PC-3 (cell line): ENCODE measurements at regions not wholly inside any gene's neighbourhood (a gene's known extent, or its start where the extent isn't known, plus 50 kb on each side); places are given as distances from the start of the nearest gene placed in this dataset.

ENCODE experiments used
- ATAC-seq: fragments of 200-7000 bp; cut with Tn5 transposase; 2 replicates; pipeline ENCODE4 v1.9.1; 2020; ENCODE audit warnings: mild to moderate bottlenecking, moderate library complexity
- BruUV-seq: library from RNA; stranded (reverse); fragments of 400-500 nt; replicated peaks from 2 replicates; lab custom pipeline; 2021; lab: Mats Ljungman, UMichigan
- CTCF ChIA-PET: fragments of 300-600 bp; sonication (Branson Sonifier 250); formaldehyde crosslinking; loops from one replicate; lab custom pipeline; 2022; ENCODE audit warnings: antibody characterized with exemption; lab: Charles Lee
- POLR2A ChIA-PET: fragments of 300-600 bp; sonication (Branson Sonifier 250); formaldehyde crosslinking; loops from one replicate; lab custom pipeline; 2022; ENCODE audit warnings: antibody characterized with exemption; ENCODE audit not compliant: unreplicated experiment; lab: Charles Lee
- DNase-seq: peaks from one replicate; pipeline ENCODE4 v3.0.0-alpha.2; 2015
- H2AFZ ChIP-seq: fragments of 300-600 bp; sonication (generic); 2 replicates; pipeline ENCODE4 v1.6.0; 2016; ENCODE audit warnings: antibody characterized with exemption, low read length
- H3F3A ChIP-seq: fragments of 300-600 bp; sonication (generic); one replicate; pipeline ENCODE4 v1.6.0; 2017; ENCODE audit warnings: antibody characterized with exemption, low read length, control low read depth, mild to moderate bottlenecking; ENCODE audit not compliant: unreplicated experiment
- H3K27ac ChIP-seq: fragments of 300-600 bp; sonication (generic); 2 replicates; pipeline ENCODE4 v1.5.1; 2016; ENCODE audit warnings: mild to moderate bottlenecking, low read length
- H3K27me3 ChIP-seq: fragments of 300-600 bp; sonication (generic); 2 replicates; pipeline ENCODE4 v1.6.1; 2016; ENCODE audit warnings: low read length, mixed read lengths
- H3K36me3 ChIP-seq: fragments of 300-600 bp; sonication (generic); 2 replicates; pipeline ENCODE4 v1.6.1; 2016; ENCODE audit warnings: low read depth, mixed run types, low read length, mixed read lengths
- H3K4me1 ChIP-seq: fragments of 300-600 bp; sonication (generic); 2 replicates; pipeline ENCODE4 v1.5.1; 2016; ENCODE audit warnings: low read length; ENCODE audit not compliant: insufficient read depth
- H3K4me2 ChIP-seq: fragments of 300-600 bp; sonication (generic); 2 replicates; pipeline ENCODE4 v1.6.0; 2016; ENCODE audit warnings: low read length
- H3K4me3 ChIP-seq: fragments of 300-600 bp; sonication (generic); 2 replicates; pipeline ENCODE4 v1.5.1; 2016; ENCODE audit warnings: mild to moderate bottlenecking, low read length, mixed read lengths
- H3K79me2 ChIP-seq: fragments of 300-600 bp; sonication (generic); 2 replicates; pipeline ENCODE4 v1.6.1; 2017; ENCODE audit warnings: low read length, mixed read lengths
- H3K9ac ChIP-seq: fragments of 300-600 bp; sonication (generic); 2 replicates; pipeline ENCODE4 v1.6.0; 2016; ENCODE audit warnings: mild to moderate bottlenecking, low read length
- H3K9me2 ChIP-seq: fragments of 300-600 bp; sonication (generic); replicated peaks from 2 replicates; pipeline ENCODE4 v1.6.1; 2016; ENCODE audit warnings: mixed run types, low read length, mixed read lengths
- H3K9me3 ChIP-seq: fragments of 300-600 bp; sonication (generic); 2 replicates; pipeline ENCODE4 v1.6.1; 2016; ENCODE audit warnings: low read length, mixed read lengths
- H4K20me1 ChIP-seq: fragments of 300-600 bp; sonication (generic); 2 replicates; pipeline ENCODE4 v1.6.1; 2016; ENCODE audit warnings: low read length, mixed read lengths
- CTCF ChIP-seq: fragments of 300-600 bp; sonication (generic); conservative IDR thresholded peaks from 2 replicates; pipeline ENCODE4 v1.5.1; 2017; ENCODE audit warnings: antibody characterized with exemption, low read depth, mild to moderate bottlenecking, low read length
- EZH2 ChIP-seq: fragments of 300-600 bp; sonication (generic); IDR thresholded peaks from one replicate; pipeline ENCODE4 v1.6.1; 2017; ENCODE audit warnings: antibody characterized with exemption, mild to moderate bottlenecking, low read length; ENCODE audit not compliant: unreplicated experiment
- EZH2phosphoT487 ChIP-seq: fragments of 300-600 bp; sonication (generic); IDR thresholded peaks from 2 replicates; pipeline ENCODE4 v1.6.1; 2018; ENCODE audit warnings: mild to moderate bottlenecking, antibody characterized with exemption, low read length, borderline replicate concordance
- intact Hi-C: fragments of 100-400 bp; cut with micrococcal nuclease; formaldehyde crosslinking; loops from 2 replicates; pipeline ENCODE4 v1.9.0; 2023

GRCh38 chr11:10382518-10382917 is 72.5 kb upstream of the AMPD3 start:
- ATAC-seq: peak; percentile 68
- peak; percentile 47 for DNase-seq
- no peaks in the 10 kb centered on the region for H3K36me3 ChIP-seq
- no peaks in the 10 kb centered on the region for H3K9me3 ChIP-seq
- H3K79me2 ChIP-seq: no peaks in the 10 kb centered on the region
- intact Hi-C loops: no loop called here
- no peaks in the 10 kb centered on the region for H3K27me3 ChIP-seq
- no TSS peak for BruUV-seq
- ChIA-PET POLR2A (no interaction called here), CTCF (no interaction called here)
- no peak overlapping the region for H2AFZ ChIP-seq
- H4K20me1 ChIP-seq: no peaks in the 10 kb centered on the region
- TF ChIP-seq EZH2phosphoT487: no peak
- no peak for TF ChIP-seq CTCF
- no peak for TF ChIP-seq EZH2
- H3K9me2 ChIP-seq: no peaks in the 10 kb centered on the region
- H3K27ac ChIP-seq: no peak overlapping the region
- H3K4me1 ChIP-seq: peaks cover 22% of the 10 kb centered on the region
- no peak overlapping the region for H3K4me2 ChIP-seq
- H3K9ac ChIP-seq: no peak overlapping the region
- peaks cover 3% of the 10 kb centered on the region for H3F3A ChIP-seq
- no peak overlapping the region for H3K4me3 ChIP-seq

- H3K27ac ChIP-seq: no peak overlapping the region
- H2AFZ ChIP-seq: no peak overlapping the region
- TF ChIP-seq EZH2phosphoT487: no peak
- no peak for TF ChIP-seq EZH2
- TF ChIP-seq CTCF: no peak
- no peaks in the 10 kb centered on the region for H3K9me3 ChIP-seq
- peaks cover 36% of the 10 kb centered on the region for H3K4me1 ChIP-seq
- DNase-seq (no peak), ATAC-seq (no peak)
- H3K9me2 ChIP-seq: no peaks in the 10 kb centered on the region
- no peaks in the 10 kb centered on the region for H3K27me3 ChIP-seq
- ChIA-PET CTCF (no interaction called here), POLR2A (no interaction called here)
- no peaks in the 10 kb centered on the region for H3K36me3 ChIP-seq
- intact Hi-C loops: no loop called here
- H3K9ac ChIP-seq: no peak overlapping the region
- H4K20me1 ChIP-seq: no peaks in the 10 kb centered on the region
- no TSS peak for BruUV-seq
- no peaks in the 10 kb centered on the region for H3K79me2 ChIP-seq
- H3K4me3 ChIP-seq: no peak overlapping the region
- H3F3A ChIP-seq: peaks cover 3% of the 10 kb centered on the region
- H3K4me2 ChIP-seq: no peak overlapping the region
Observed at GRCh38 chr11:10385696-10386095, 69.4 kb upstream of the AMPD3 start.

GRCh38 chr11:10386361-10386760 is 68.7 kb upstream of the AMPD3 start:
- Histone ChIP-seq H3K79me2 (no peaks in the 10 kb centered on the region), H3K4me1 (peaks cover 39% of the 10 kb centered on the region), H3K9me2 (no peaks in the 10 kb centered on the region), H3K9ac (no peak overlapping the region), H3F3A (peaks cover 3% of the 10 kb centered on the region), H3K9me3 (no peaks in the 10 kb centered on the region), H3K36me3 (no peaks in the 10 kb centered on the region), H3K27me3 (no peaks in the 10 kb centered on the region), H2AFZ (no peak overlapping the region), H4K20me1 (no peaks in the 10 kb centered on the region), H3K4me3 (no peak overlapping the region), H3K27ac (no peak overlapping the region), H3K4me2 (no peak overlapping the region)
- ChIA-PET CTCF (no interaction called here), POLR2A (no interaction called here)
- no peak for DNase-seq
- intact Hi-C loops: no loop called here
- BruUV-seq: no TSS peak
- TF ChIP-seq CTCF (no peak), EZH2phosphoT487 (no peak), EZH2 (no peak)
- no peak for ATAC-seq
